Breast epithelium (tissue), 4 donors: ENCODE measurements at regions not wholly inside any gene's neighbourhood (a gene's known extent, or its start where the extent isn't known, plus 50 kb on each side); places are given as distances from the start of the nearest gene placed in this dataset.

Experiments used
- DNase-seq, 2 donors: peaks; one replicate each; pipeline ENCODE4 v3.0.0-alpha.2; 2019; ENCODE audit warnings: low spot score in 2 of 2
- H3K27ac ChIP-seq, 2 donors: fragments of 200-600 bp; sonication (generic) in 1 of 2; one replicate each; pipeline ENCODE4 v1.5.1; 2016 to 2019; ENCODE audit warnings: mild to moderate bottlenecking in 1 of 2
- H3K27me3 ChIP-seq, 2 donors: fragments of 200-600 bp; sonication (generic) in 1 of 2; one replicate each; pipeline versions ENCODE4 v1.5.1 to v1.6.0; 2017 to 2019; ENCODE audit warnings: control low read depth in 1 of 2, mild to moderate bottlenecking in 1 of 2
- H3K36me3 ChIP-seq: fragments of 200-600 bp; one replicate; pipeline ENCODE4 v1.5.1; 2019
- H3K4me1 ChIP-seq, 2 donors: fragments of 200-600 bp; sonication (generic); one replicate each; pipeline ENCODE4 v1.5.1; 2016 to 2019; ENCODE audit warnings: control low read depth in 1 of 2
- H3K4me3 ChIP-seq, 3 donors: fragments of 200-600 bp; sonication (generic); 1 replicate in 2 of 3; 2 replicates in 1 of 3; pipeline ENCODE4 v1.5.1; 2016 to 2019; ENCODE audit warnings: mild to moderate bottlenecking in 3 of 3, moderate library complexity in 2 of 3
- H3K9me3 ChIP-seq, 2 donors: fragments of 200-600 bp; sonication (generic) in 1 of 2; one replicate each; pipeline ENCODE4 v1.5.1; 2016 to 2019; ENCODE audit warnings: control low read depth in 1 of 2
- CTCF ChIP-seq, 3 donors: fragments of 450-650 bp; IDR thresholded peaks; one replicate each; pipeline ENCODE4 v1.5.1; 2016 to 2017; ENCODE audit warnings: antibody characterized with exemption in 3 of 3, mild to moderate bottlenecking in 3 of 3, moderate library complexity in 3 of 3
- POLR2A ChIP-seq: fragments of 450-650 bp; IDR thresholded peaks from one replicate; pipeline ENCODE4 v1.6.1; 2016; ENCODE audit warnings: antibody characterized with exemption, mild to moderate bottlenecking, moderate library complexity
- POLR2AphosphoS5 ChIP-seq, 3 donors: sonication (generic); formaldehyde crosslinking; IDR thresholded peaks; one replicate each; pipeline ENCODE4 v1.6.1; 2017; ENCODE audit warnings: antibody characterized with exemption in 3 of 3
- intact Hi-C: fragments of 100-400 bp; cut with DNase I; formaldehyde crosslinking; loops from one replicate; pipeline ENCODE4 v1.15.1; 2023; ENCODE audit warnings: low total_unique reads

DNA sequence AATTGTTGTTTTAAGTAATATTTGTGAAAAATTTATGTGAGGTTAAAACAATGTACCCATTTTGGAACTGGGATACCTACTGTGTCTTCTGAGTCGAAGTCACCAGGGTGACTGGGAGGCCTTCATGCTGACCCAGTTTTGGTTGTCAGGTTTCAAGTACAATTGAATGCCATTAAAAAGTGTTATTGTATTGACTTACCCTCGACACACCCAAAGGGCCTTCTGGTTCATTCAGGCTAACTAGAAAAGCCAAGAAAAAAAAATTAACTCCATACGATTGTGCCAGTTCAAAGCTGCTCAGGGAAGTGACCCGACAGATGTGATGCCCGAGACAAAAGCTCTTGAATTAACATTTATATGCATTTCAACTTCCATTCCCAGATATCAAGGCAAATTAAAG, 190.0 kb downstream of the ST6GAL2 start:
- no peaks in the 10 kb centered on the region for H3K27me3 ChIP-seq
- intact Hi-C loops, result no loop called here
- H3K36me3 ChIP-seq, result no peaks in the 10 kb centered on the region
- TF ChIP-seq CTCF (IDR thresholded peaks at IDR 0.05), result no peak
- H3K4me1 ChIP-seq, result no peaks in the 10 kb centered on the region
- no peak for DNase-seq
- H3K27ac ChIP-seq, result no peak overlapping the region
- no peak overlapping the region for H3K4me3 ChIP-seq
- H3K9me3 ChIP-seq, result peaks cover 0 to 6% of the 10 kb centered on the region in 2 donors

GRCh38 chr2:106700616-106701015, 185.4 kb downstream of the ST6GAL2 start:
- intact Hi-C loops, result no loop called here
- Histone ChIP-seq H3K4me3 (no peak overlapping the region), H3K27me3 (no peaks in the 10 kb centered on the region), H3K27ac (no peak overlapping the region), H3K36me3 (no peaks in the 10 kb centered on the region), H3K9me3 (no peaks in the 10 kb centered on the region), H3K4me1 (no peaks in the 10 kb centered on the region)
- no peak for DNase-seq
- TF ChIP-seq POLR2A, result no peak
- TF ChIP-seq POLR2AphosphoS5 (IDR thresholded peaks at IDR 0.05), result no peak

DNA sequence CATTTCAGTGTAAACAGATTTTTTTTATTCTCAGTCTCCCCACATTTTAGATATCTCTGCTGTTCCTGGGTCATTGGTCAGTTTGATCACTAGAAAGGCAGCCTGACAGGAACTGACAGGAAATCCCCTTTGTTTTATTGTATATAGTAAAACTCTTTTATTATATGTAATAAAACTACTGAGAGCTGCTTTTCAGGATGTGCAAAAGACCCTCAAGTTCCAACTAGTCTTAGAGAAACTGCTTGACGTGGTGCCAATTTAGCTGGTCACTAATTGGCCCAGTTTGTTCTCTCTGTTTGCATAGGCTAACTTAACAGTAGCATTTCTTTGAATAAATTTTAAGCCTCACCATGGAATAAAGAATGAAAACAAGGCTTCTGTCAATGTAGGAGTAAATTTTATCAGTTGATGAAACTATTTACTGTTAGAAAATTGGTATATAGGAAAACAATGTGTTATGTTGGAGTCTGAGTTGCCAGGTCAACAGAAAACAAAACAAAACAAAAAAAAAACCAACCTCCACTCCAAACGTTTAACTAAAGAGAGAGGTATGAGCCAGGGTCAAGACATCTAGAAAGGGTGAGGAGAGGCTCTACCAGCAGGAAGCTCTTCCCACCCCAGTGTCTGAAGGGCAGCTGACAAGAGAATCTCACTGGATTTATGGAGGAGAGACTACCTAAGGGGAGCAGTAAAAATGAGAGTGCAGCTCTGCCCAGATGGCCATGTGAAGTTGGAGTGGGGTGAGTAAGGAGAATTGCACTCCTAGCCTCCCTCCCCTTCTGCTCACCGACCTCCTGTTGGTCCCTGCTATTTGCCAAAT, 184.6 kb downstream of the ST6GAL2 start:
- intact Hi-C loops, result no loop called here
- H3K27ac ChIP-seq, result no peak overlapping the region
- no peak for TF ChIP-seq POLR2AphosphoS5 (IDR thresholded peaks at IDR 0.05)
- no peak for TF ChIP-seq CTCF (IDR thresholded peaks at IDR 0.05)
- no peak for TF ChIP-seq POLR2A
- no peaks in the 10 kb centered on the region for H3K4me1 ChIP-seq
- no peaks in the 10 kb centered on the region for H3K27me3 ChIP-seq
- H3K9me3 ChIP-seq, result no peaks in the 10 kb centered on the region
- no peak for DNase-seq
- H3K36me3 ChIP-seq, result no peaks in the 10 kb centered on the region
- H3K4me3 ChIP-seq, result no peak overlapping the region

DNA sequence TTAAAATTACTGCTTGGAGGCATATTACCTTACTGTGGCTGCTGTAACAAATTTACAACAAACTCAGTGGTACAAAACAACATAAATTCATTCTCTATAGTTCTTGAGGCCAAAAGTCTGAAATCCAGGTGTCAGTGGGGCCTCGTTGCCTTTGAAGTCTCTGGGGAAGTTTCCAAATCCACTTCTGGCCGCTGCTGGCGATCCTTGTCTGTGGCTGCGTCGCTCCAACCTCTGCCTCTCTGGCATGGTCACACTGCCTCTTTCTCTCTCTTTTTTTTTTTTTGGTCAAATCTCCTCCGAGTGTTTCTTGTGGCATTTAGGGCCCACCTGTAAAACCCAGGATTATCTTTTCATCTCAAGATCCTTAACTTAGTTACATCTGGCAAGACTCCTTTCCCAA, 182.8 kb downstream of the ST6GAL2 start:
- TF ChIP-seq POLR2AphosphoS5 (IDR thresholded peaks at IDR 0.05), result no peak
- H3K4me1 ChIP-seq, result no peaks in the 10 kb centered on the region
- no peaks in the 10 kb centered on the region for H3K36me3 ChIP-seq
- intact Hi-C loops, result no loop called here
- no peak for DNase-seq
- no peak overlapping the region for H3K4me3 ChIP-seq
- H3K27ac ChIP-seq, result no peak overlapping the region
- H3K27me3 ChIP-seq, result no peaks in the 10 kb centered on the region
- no peaks in the 10 kb centered on the region for H3K9me3 ChIP-seq

- intact Hi-C loops, result no loop called here
- TF ChIP-seq POLR2AphosphoS5 (IDR thresholded peaks at IDR 0.05), result no peak
- no peak for TF ChIP-seq POLR2A
- TF ChIP-seq CTCF (IDR thresholded peaks at IDR 0.05), result no peak
These were observed 181.2 kb downstream of the ST6GAL2 start for GRCh38 chr2:106704798-106705197.

GRCh38 chr2:106705877-106706276, 180.1 kb downstream of the ST6GAL2 start:
- no peak overlapping the region for H3K4me3 ChIP-seq
- no peak for TF ChIP-seq POLR2A
- no peak for TF ChIP-seq POLR2AphosphoS5 (IDR thresholded peaks at IDR 0.05)
- no peak for TF ChIP-seq CTCF (IDR thresholded peaks at IDR 0.05)
- intact Hi-C loops, result no loop called here
- H3K4me1 ChIP-seq, result no peaks in the 10 kb centered on the region
- no peaks in the 10 kb centered on the region for H3K9me3 ChIP-seq
- H3K27me3 ChIP-seq, result no peaks in the 10 kb centered on the region
- no peak overlapping the region for H3K27ac ChIP-seq
- no peak for DNase-seq
- H3K36me3 ChIP-seq, result peaks cover 4% of the 10 kb centered on the region

More at GRCh38 chr2:106704798-106705197, 181.2 kb downstream of the ST6GAL2 start:
- peaks cover 4% of the 10 kb centered on the region for H3K36me3 ChIP-seq
- no peak overlapping the region for H3K27ac ChIP-seq
- no peaks in the 10 kb centered on the region for H3K27me3 ChIP-seq
- H3K4me1 ChIP-seq, result no peaks in the 10 kb centered on the region
- no peak overlapping the region for H3K4me3 ChIP-seq
- no peak for DNase-seq
- H3K9me3 ChIP-seq, result no peaks in the 10 kb centered on the region
